AG09319 (cell line): ENCODE measurements at regions not wholly inside any gene's neighbourhood (a gene's known extent, or its start where the extent isn't known, plus 50 kb on each side); places are given as distances from the start of the nearest gene placed in this dataset.

Experiments used
- DNase-seq: peaks from one replicate; pipeline ENCODE4 v3.0.0-alpha.2; 2010; ENCODE audit warnings: low read depth; ENCODE audit errors: extremely low read depth
- TF ChIP-seq, protein P1 (sequence below): IDR thresholded peaks from 2 replicates; pipeline ENCODE4 v1.5.1; 2011; ENCODE audit warnings: low read depth, mild to moderate bottlenecking, inconsistent platforms, low read length, moderate library complexity

DNA sequence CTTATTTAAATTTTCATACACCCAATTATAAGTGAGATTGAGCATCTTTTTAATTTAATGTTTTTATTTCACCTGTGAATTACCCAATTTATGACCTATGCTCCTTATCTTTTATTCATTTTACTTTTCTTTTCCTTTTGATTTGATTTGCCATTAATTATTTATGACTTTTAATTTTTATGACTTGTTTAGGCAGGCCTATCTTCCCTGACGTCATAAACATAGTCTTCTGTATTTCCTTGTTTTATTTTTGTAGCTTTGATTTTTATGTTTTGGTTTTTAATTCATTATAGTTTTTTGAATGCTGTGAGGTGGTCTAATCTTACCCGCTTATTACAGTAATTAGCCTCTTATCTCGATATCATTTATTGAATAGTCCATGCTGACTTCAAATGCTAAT, 467.1 kb upstream of the FAR2 start:
- TF ChIP-seq, protein P1, sequence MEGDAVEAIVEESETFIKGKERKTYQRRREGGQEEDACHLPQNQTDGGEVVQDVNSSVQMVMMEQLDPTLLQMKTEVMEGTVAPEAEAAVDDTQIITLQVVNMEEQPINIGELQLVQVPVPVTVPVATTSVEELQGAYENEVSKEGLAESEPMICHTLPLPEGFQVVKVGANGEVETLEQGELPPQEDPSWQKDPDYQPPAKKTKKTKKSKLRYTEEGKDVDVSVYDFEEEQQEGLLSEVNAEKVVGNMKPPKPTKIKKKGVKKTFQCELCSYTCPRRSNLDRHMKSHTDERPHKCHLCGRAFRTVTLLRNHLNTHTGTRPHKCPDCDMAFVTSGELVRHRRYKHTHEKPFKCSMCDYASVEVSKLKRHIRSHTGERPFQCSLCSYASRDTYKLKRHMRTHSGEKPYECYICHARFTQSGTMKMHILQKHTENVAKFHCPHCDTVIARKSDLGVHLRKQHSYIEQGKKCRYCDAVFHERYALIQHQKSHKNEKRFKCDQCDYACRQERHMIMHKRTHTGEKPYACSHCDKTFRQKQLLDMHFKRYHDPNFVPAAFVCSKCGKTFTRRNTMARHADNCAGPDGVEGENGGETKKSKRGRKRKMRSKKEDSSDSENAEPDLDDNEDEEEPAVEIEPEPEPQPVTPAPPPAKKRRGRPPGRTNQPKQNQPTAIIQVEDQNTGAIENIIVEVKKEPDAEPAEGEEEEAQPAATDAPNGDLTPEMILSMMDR = no peak

DNA sequence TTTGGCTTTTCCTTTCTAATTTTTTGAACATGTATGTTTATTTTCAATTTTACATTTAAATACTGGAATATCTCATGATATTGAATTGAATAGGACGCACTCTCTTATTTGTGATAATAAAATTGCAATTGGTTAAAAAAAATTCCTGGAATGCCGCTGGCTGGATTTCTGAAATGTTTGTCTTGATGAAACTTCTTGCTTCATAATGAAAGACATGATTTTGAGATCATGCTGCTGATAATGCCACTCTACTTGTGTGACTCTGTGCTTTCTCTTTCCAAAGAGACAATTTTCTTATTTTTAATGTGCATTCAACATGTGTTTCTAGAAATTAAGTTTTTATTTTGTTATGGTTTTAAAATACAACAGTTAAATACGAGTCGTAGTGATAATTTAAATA, 465.7 kb upstream of the FAR2 start:
- TF ChIP-seq, protein P1 = no peak
- no peak for DNase-seq

More for the DNA sequence above, 467.1 kb upstream of the FAR2 start:
- DNase-seq = no peak

DNA sequence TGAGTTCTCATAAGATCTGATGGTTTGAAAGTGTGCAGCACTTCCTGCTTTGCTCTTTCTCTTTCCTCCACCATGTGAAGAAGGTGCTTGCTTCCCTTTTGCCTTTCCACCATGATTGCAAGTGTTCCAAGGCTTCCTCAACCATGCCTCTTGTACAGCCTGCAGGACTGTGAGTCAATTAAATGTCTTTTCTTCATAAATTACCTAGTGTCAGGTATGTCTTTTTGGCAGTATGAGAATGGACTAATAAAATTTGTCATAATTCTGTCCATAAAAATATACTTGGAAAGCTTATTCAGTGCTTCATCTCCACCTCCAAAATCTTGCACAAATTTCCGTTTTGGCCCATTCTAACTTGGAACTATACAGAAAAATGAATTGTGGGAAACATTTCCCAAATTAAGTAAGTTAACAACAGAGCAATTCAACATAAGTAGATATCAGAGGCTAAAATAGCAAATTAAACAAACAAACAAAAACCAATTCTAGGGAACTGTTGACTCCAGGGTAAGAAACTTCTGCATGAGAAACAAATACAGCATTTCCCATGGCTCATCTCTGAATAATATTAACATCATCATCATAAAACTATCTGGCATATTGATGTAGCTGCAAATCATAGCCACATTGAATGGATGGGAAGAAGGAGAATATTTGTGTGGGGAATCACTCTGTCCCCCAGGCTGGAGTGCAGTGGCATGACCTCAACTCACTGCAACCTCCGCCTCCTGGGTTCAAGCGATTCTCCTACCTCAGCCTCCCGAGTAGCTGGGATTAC, 459.5 kb upstream of the FAR2 start:
- TF ChIP-seq, protein P1 = no peak
- DNase-seq = no peak

DNA sequence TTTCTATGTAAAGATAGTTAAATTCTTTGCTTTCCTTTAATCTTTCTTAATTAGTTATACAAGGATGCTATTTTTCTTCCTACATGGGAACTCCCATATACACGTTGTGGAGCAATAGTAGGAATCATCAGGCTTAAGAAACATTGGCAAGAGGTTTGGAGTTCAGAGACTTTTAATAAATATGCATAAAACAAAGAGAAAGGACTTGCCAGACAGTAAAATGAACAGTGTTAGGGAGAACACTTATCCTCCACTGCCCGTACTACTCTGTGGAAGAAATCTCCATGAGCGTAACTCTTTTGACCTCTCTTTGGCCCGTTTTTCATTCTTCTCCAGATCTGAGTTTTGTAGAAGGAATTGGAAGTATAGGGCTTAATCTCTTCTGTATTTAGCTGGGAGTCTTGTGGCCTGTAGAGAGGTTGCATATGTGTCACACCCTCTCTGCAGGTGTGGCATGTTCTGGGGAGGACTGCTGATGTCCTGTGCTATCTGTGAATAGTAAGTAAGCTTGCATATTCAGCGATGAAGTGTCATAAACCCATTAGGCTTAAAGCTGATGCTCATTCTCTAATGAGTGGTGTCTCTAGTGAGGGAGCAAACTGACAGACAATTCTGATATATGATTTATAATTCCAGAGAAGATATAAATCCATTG, 455.4 kb upstream of the FAR2 start:
- no peak for DNase-seq
- TF ChIP-seq, protein P1 = no peak

DNA sequence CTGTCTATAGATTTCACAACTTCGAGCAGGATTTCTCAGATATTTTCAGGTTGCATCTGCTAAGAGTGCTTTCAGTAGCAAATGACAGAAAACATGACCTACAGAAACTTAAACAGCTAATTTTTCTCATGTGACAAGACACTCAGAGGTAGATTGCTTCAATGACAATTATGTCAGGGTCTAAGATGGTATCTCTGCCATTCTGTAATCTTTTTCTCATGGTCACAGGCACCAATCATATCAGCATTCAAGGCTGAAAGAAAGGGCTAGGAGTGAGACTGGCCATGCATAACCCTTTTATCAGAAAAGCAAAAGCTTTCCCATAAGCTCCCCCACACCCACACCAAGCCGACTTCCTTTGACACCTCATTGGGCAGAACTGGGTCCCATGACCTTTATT, 450.5 kb upstream of the FAR2 start:
- TF ChIP-seq, protein P1 = no peak

DNA sequence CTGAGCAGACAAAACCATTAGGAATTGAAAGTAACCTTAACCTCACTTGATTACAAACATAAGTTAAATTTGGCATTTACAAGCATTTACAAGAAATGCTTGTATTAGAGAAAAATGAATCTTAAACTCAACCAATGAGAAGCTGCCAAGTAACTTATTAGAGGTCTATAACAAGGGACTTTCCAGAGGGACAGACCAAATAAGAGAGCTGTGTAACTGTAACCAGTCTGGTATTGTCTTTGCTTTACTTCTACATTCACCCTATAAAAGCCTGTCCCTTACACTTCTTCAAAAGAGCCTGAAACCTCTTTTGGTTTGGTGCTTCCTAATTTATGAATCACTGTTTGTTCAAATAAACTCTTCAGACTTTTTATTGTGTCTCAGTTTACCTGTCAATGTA, 450.0 kb upstream of the FAR2 start:
- DNase-seq = no peak
- TF ChIP-seq, protein P1 = no peak

More for the DNA sequence above, 450.5 kb upstream of the FAR2 start:
- DNase-seq = no peak

DNA sequence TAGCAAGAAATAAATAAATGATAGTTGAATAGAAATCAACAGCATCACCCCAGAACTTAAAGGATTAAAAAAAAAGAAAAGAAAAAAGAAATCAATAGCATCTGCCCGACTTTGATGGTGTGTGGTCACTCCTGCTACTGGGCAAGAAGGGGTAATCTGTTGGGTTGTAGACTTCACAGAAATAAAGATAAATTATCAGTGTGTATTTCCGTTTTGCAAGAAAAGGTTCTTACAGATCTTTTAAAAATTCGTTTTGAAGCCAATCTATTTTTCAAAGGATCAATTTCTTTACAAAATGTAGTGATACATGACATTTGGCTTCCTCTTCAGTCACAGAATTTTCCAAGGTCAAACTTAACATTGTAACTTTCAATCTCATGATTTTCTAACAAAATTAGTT, 448.9 kb upstream of the FAR2 start:
- TF ChIP-seq, protein P1 = no peak
- no peak for DNase-seq
